ENCODE measurements at regions not wholly inside any gene's neighbourhood (a gene's known extent, or its start where the extent isn't known, plus 50 kb on each side); places are given as distances from the start of the nearest gene placed in this dataset.

GRCh38 chr5:148913493-148913892 lies 87.1 kb downstream of the ADRB2 start:
- no peak for TF ChIP-seq CTCF (conservative IDR thresholded peaks at IDR 0.05 in 1 of 2, IDR thresholded peaks at IDR 0.05 in 1 of 2; ENCODE audit: extremely low read depth in 1 of 2, insufficient read depth in 1 of 2, low read depth in 1 of 2, low read length in 2 of 2)
- TF ChIP-seq EZH2 (IDR thresholded peaks at IDR 0.05; ENCODE audit: borderline replicate concordance, low read length), result no peak

Measured in mammary epithelial cell (primary cell).